ENCODE measurements at regions not wholly inside any gene's neighbourhood (a gene's known extent, or its start where the extent isn't known, plus 50 kb on each side); places are given as distances from the start of the nearest gene placed in this dataset.

DNA sequence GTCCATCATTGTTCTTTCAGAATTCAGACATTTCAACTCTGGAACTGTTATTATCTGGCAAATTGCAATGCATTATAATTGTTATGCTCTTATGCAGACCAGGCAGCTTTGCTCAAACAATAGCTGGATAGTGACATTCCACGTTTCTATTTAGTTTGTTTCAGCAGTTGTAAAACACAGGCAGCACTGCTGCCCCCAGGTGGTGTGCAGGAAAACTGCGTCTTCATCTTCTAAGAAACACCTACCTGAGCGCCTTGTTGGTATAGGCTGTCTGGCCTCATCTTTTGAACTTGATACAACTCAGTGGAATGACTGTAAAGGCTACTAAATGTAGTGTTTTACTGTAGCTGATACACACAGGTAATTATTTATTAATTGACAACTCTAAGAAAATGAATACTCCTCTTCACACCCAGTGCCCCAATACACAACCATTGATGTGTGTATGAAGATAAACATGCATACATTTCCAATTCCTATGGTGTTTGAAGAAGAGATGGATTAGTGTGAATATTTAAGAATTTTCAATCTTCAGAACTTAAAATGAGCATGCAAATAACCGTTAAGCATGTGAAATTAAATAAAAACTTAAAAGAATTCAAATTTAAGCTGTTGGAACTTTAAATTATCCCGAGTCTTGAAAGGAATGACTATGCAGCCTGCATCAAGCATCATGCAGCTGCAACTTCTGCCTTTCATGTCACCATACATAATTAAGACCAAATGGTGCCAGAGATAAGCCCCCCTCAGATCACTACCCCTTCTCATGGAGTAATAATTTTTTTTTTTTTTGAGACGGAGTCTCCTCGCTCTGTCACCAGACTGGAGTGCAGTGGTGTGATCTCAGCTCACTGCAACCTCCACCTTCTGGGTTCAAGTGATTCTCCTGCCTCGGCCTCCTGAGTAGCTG, 85.6 kb downstream of the CD8B2 start:
- DNase-seq = no peak

DNA sequence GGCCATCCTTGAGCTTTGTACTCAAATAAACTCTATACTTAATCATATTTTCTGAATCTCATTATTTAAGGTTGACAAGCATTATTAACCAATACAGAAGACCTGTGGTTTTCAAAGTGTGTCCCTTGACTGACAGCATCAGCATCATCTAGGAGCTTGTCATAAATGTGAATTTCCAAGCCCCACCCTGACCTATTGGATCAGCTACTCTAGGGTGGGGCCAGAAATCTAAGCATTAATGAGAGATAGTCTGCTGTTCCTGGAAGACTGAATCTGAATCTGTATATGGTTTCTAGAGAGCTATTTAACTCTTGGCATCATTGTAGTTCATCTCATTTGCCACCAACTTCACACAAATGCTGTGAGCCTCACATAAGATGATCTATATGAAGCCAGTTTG, 86.6 kb downstream of the CD8B2 start:
- DNase-seq = no peak

DNA sequence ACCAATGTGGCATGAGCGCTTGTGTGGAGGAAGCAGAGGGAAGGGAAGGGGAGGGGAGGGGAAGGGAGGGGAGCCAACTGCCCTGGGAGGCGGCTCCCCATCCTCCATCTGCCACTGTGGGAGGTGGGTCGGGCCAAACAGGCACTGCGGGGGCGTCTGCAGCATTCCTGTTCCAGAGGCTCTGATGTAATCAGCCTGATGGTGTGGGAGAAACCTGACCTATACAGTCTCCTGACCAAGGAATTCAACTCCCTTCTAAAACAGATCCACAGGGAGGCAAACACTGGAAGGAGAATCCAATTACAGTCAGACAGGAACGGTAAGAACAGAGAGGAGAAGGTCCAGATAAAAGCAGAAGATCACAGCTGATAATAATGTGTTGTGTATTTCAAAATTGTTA, 88.8 kb downstream of the CD8B2 start:
- DNase-seq = no peak

DNA sequence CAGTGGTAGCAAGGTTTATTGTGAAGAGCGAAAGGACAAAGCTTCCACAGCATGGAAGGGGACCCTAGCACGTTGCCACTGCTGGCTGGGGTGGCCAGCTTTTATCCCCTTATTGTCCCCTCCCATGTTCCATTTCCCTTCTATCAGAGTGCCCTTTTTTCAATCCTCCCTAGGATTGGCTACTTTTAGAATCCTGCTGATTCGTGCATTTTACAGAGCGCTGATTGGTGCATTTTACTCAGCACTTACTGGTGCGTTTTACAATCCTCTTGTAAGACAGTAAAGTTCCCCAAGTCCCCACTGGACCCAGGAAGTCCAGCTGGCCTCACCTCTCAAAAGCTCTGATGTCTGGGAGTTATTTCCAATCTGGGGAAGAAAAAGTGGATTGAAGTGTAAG, 90.1 kb downstream of the CD8B2 start:
- no peak for DNase-seq

DNA sequence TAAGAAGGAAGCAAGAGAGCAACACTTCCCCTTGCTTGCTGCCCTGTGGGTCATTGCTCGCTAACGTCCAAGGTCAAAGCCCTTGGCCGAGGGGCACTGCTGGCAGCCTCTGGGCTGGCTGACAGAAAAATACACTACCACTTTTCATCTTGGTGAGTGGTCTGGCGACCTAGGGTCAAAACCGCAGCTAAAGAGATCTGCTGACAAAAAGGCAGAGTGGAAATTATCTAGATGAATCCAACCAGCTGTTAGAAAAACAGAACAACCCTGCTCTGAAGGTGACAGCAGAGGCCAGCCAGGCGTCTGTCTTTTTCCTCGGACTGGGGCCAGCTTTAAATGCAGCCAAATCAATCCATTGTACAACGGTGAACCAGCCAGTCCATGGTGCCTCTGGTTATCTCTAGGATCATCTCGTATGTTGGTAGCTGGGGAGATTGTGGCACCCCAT, 92.6 kb downstream of the CD8B2 start:
- DNase-seq = no peak

DNA sequence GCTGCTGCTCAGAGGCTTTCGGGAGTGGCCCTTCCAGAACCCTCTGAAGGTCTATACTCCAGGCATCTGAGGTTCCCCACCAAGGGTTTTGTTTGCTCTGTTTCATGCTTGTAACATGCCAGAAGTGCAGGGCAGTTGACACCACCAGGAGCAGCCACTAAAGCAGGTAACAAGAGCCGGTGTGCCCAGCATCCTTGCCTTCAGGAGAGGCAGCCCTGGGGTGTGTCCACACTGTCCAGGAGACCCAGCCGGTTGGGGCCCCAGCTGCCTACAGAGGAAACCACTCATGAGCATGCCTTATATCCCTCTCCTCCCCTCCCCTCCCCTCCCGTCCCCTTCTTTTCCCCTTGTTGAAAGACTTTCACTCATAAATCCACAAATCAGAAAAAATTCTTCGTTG, 93.1 kb downstream of the CD8B2 start:
- no peak for DNase-seq

DNA sequence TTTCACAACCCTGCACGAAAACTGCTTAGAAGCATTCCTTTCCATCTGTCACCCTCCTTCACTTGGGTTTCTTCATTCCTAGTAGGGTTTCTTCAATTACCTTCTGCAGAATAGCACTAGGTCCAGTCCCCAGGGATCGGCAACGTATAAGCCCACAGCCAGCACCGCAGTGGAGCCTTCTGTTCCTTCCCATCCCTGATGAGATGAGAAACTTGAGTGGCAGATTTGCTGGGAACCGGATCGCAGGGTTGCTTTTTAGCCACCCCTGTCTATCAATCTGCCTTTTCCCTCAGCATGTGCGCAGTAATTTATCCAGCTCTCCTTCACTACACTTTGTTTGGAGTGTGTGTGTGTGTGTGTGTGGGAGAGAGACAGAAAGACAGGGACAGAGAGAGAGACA, 94.2 kb downstream of the CD8B2 start:
- no peak for DNase-seq

DNA sequence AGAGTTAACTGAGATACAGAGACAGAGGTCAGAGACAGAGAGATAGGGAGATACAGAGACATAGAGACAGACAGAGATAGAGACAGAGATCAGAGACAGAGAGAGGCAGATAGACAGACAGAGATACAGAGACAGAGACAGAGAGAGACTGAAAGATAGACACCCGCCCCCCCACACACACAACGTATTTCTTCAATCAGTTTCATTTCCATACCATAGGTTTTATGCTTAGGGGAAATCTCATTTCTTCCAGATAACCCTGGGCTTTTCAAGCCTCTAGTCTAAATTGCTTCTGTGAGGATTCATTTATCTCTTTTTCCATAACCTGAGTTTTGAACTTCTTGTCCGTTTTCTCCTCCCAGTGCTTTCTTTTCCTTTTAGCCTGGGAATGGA, 94.6 kb downstream of the CD8B2 start:
- DNase-seq = no peak

DNA sequence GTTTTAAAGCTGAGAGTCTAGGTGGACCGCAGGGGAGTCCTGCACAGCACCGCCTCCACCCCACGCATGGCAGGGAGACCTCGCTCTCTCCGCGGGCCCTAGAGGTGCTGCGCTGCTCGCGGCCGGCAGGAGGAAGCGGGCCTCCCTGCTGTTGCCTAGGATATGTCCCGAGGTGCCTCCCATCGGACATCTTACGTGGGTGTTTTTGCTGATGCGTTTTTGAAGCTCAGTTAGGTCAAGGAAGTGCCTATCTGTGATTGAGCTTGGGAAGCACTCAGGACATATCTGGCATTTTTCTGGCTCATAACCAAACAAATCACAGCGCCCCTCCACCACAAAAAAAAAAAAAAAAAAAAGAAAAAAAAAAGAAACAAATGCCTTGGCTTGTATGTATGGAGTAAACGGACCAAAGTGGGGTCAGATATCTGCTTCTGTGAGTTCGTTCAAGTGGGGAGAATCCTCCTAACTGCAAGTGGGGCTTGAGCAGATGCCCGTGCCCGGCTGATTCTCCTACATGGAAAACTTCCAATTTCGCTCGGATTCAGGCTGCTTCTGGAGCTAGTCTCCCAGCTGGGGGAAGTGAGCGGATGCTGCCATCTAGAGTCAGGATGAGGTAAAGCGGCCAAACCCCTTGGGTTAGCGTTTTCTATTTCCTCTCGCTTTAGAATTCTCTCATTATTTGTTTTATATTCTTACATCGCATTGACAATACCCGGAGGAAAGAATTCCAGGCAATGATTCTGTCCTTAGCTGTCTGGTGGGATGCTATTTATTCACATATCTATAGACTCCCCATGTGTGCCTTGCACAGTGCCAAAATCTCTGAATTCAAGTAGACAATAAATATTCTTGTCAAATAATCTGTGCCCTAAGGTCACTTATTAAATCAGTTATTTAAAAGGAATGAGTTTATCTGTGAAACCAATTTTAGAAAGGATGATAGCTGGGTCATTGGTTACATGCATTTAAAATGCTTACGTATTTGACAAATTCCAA, 95.3 kb downstream of the CD8B2 start:
- peak; percentile 55 for DNase-seq

DNA sequence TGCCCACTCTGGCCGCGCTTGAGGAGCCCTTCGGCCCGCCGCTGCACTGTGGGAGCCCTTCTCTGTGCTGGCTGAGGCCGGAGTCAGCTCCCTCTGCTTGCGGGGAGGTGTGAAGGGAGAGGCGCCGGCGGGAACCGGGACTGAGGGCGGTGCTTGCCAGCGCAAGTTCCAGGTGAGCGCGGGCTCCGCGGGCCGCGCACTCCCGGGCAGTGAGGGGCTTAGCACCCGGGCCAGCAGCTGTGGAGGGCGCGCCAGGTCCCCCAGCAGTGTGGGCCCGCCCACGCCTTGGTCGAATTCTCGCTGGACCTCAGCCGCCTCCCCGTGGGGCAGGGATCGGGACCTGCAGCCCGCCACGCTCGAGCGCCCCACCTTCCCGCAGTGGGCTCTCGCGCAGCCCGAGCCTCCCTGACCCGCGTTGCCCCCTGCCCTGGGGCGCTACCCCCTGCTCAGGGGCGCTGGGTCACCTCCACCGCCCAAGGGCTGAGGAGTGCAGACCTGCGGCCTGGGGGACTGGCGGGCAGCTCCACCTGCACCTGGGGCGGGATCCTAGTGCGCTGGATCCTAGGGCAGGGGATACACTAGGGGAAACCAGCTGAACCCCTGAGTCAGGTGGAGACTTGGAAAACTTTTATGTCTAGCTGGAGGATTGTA, 97.3 kb downstream of the CD8B2 start:
- no peak for DNase-seq

DNA sequence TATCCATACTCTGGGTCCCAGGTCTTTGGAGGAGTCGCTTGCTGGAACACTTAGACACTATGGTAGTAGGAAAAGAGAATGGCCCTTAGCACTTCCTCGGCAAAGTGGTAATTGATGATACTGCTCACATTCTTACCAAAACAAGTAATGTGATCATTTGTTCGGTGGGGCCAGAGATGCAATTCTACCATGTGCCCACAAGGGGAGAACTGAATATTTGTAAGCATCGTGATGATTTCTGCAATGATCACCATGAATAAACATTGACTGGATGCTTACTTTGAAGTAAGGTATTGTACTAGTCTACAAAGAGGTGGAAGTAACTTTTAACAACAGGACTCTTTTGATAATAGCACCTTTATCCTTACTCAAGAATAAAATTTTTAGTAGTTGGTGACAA, 109.7 kb downstream of the CD8B2 start:
- no peak for DNase-seq

DNA sequence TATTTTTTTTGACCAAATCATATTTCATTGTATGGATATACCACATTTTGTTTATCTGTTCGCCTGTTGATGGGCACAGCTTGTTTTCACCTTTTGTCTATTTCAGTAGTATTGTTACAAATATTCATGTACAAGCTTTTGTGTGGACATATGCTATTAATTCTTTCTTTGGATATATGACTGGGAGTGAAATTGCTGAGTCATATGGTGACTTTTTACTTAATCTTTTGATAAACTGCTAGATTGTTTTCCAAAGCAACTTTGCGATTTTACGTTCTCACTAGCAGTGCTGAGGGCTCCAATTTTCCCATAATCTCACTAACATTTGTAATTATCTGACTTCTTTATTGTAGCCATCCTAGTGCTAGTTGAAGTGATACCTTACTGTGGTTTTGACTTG, 112.4 kb downstream of the CD8B2 start:
- no peak for DNase-seq

DNA sequence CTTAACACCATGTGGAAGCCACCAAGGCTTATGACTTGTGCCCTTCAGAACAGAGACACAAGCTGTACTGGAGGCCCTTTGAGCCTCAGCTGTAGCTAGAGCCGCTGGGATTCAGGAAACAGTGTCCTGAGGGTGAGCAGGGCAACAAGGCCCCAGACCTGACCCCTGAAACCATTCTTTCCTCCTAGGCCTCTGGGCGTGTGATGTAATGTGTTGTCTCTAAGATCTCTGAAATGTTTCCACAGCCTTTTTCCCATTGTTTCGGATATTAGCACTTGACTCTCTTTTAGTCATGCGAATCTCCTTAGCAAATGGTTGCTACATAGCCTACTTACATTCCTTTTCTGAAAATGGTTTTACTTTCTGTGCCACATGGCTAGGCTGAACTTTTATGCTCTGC, 114.9 kb downstream of the CD8B2 start:
- no peak for DNase-seq

DNA sequence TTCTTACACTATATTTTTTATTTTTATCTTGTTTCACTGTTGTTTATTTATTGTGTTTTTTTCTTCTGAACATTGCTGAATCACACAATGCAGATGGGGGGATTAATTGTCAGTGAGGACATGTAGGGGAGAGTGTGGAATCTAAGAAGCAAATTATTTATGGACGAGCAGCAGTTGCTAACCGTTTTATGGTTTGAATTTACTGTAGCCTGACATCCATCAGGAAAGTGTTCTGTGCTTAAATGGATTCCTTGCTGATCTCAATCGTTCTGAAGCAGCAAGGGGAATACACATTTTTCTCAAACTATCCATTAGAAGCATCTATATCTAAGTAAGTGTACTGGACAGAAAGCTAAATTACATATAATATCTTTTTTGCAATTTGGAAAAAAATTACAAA, 119.5 kb downstream of the CD8B2 start:
- no peak for DNase-seq

DNA sequence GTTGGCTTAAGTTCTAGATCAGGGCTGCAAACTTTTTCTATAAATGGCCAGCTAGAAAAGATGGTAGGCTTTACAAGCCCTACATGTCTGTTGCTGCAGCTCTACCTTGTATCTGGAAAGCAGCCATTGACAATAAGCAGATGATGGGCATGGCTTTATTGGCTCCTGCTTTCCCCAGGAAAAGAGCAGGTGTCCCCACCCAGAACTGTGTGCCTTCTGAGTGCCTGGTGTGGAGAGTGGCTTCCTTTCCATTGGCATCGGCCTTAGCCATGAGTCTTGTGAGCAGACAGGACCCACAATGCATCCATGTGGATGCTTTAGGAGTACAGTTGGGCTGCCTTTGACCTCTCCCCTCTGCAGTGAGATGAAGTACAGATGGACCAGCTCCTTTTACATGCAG, 120.2 kb downstream of the CD8B2 start:
- no peak for DNase-seq

DNA sequence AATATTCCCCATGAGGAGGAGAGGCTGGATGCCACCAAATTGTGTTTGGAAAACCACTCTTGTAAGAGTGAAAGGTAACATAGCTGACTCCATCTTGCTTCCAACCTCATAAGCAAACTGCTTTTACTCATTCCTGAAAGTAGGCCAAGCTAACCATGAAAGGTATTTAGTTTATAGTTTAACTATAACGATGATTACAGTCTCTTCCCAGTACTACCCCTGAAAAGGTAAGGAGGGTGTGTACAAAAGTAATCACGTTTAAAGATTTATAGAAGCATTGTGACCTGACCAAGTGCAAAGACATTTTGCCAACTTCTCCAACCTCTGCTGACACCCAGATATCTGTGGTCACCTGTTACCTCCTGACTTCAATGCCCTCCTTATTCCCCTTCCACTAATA, 122.6 kb downstream of the CD8B2 start:
- DNase-seq = no peak

DNA sequence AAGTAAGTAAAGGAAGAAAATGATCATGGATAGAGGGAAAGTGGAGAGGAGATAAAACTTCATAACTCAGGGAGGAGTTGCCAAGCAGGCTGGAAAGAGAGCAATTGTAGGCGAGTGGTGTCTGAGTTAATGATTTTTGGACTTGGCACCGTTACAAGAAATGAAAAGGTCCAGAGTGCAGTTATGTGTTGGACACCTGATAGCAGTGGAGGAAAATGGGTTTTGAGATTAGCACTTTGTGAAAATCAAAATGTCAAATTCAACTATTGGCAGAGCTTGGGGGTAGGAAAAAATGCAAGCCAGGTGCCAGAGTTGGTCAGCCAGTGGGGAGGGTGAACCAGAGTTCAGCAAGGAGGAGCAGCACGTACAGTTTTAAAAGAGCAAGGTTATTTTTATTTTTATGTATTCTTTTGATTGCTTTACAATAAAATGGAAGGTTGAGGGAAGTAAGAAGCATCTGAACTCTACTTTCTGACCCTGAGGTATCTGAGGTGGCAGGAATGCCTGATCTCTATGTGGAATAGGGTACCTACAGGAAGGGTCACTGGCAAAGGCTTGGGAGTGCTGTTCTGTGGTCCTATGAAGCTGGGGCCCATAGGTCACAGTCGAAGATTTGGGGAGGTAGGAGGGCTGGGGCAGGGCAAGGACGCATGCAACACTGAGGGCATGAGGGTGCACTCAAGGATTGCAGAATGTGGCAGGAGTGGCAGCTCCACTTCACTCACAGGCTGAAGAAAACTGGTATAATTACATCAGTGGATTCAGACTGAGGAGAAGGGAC, 127.5 kb downstream of the CD8B2 start:
- no peak for DNase-seq

DNA sequence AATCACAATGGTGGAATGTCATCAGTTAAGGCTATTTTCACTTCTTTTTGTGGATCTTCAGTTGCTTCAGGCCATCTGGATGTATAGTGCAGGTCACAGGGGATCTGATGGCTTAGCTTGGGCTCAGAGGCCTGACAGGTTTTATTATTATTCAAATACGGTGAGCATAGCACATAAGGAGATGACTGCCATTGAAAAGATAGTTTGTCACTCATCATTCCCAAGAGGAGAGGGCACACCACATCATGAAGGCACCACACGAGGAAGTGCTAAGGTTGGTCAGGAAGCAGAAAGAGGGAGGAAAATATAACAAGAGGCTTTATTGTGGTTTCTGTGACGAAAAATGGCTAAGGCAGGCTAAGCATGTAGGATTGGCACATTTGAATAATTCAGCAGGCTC, 131.4 kb downstream of the CD8B2 start:
- DNase-seq = peak; percentile 68

DNA sequence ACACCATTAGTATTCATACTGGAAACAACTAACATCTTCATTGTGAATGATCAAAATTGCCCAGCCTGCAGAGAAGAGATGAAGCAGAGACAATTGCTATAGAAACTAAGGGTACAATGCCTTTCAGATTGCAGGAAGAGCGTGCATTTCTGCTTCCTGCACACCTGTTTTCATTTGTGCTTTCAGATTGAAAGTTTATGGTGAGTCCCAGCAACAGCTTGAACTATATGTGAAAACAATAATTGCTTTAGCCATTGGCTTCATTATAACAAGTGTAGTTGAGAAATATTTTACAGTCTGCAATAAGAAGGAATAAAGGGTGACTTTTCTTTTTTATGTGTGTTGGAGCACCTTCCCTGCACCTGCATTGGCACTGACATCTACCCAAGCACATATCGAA, 136.3 kb downstream of the CD8B2 start:
- no peak for DNase-seq

DNA sequence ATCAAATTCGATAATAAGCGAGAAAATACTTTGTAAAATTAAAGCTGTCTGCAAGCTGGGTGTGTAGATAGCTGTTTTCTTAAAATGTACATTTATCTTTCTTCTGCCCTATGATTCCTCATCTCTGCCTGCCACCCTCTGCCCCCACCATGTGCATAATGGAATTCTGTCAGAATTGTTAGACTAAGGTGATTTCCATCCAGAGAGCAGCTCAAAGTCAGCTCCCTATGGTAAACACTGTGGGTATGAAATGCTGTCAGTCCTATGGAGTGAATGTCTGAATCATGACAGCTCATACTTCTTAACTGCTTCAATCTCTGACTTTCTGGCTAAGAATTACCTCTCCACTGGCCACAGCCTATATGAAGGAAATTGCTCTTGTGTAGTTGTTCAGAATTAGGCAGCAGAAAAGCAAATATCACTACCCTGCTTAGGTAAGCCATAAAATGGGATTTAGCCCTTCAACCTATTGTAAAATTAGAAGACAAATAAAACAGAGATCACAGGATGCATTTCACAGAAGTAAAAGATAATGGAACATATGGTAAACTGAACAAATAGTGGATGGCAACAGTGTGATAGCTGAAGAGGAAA, 137.7 kb downstream of the CD8B2 start:
- no peak for DNase-seq

DNA sequence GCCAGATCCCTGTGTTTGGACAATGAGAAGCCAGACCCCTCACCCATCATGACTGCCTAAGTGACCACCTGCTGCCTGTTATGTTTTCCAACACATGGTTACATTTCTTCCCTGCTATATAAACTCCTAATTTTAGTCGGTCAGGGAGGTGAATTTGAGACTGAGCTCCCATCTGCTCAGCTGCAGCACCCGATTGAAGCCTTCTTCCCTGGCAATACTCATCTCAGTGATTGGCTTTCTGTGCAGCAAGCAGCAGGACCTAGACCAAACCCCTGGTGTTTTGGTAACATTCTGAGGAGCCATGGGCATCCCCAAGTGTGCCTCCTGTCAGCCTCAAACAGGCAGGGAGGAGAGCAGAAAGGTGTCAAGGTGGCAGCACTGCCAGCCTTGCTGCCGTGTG, 141.2 kb downstream of the CD8B2 start:
- DNase-seq = no peak

DNA sequence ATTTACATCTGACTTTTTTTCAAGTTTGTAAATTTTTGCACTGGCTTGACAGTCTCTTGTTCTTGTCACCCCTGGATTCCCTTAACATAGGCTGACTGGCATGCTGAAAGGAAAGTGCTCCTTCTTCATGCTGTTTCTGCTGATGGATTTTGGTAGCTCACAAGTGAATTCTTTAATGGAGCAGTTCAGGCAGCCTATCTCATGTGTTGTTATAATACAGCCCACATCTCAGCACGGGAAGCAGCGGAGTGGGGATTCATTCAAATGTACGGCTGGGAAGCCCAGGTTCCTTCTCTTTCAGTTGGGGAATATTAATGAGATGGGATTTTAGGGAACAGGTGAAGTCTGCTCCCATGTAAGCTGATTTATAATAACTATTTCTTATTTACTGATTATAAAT, 142.8 kb downstream of the CD8B2 start:
- no peak for DNase-seq

Measured in NCI-H526 treated with DMSO at 0.1 percent for 48 hours (cell line).